Caco-2 (cell line): ENCODE measurements at regions not wholly inside any gene's neighbourhood (a gene's known extent, or its start where the extent isn't known, plus 50 kb on each side); places are given as distances from the start of the nearest gene placed in this dataset.

Experiments
- BruUV-seq: library from RNA; stranded (reverse); fragments of 400-500 nt; replicated peaks from 2 replicates; lab custom pipeline; 2021; lab: Mats Ljungman, UMichigan
- CTCF ChIA-PET: fragments of 300-600 bp; sonication (Branson Sonifier 250); formaldehyde crosslinking; loops from one replicate; lab custom pipeline; 2022; ENCODE audit warnings: antibody characterized with exemption; lab: Charles Lee
- POLR2A ChIA-PET: fragments of 300-600 bp; sonication (Branson Sonifier 250); formaldehyde crosslinking; loops from one replicate; lab custom pipeline; 2022; ENCODE audit warnings: antibody characterized with exemption; lab: Charles Lee
- DNase-seq, 2 experiments: peaks; one replicate each; pipeline versions ENCODE4 v3.0.0 to v3.0.0-alpha.2; 2020 to 2022
- H3K27me3 ChIP-seq: replicated peaks from 2 replicates; pipeline ENCODE4 v1.6.0; 2011; ENCODE audit warnings: low read length; ENCODE audit not compliant: control insufficient read depth, insufficient read depth
- H3K36me3 ChIP-seq: 2 replicates; pipeline ENCODE4 v1.5.1; 2011; ENCODE audit warnings: low read length; ENCODE audit not compliant: control insufficient read depth, insufficient read depth
- H3K4me1 ChIP-seq: fragments of 250-450 bp; sonication (Bioruptor Pico); 2 replicates; pipeline ENCODE4 v1.5.1; 2020; ENCODE audit warnings: mild to moderate bottlenecking
- H3K4me3 ChIP-seq: 2 replicates; pipeline ENCODE4 v1.5.1; 2011; ENCODE audit warnings: low read depth, mild to moderate bottlenecking, control low read depth, low read length
- H3K9me3 ChIP-seq: fragments of 250-450 bp; sonication (Bioruptor Pico); 2 replicates; pipeline ENCODE4 v1.5.1; 2020; ENCODE audit warnings: mild to moderate bottlenecking, moderate library complexity
- H3K27ac Mint-ChIP-seq: one replicate; pipeline ENCODE4 v1.8.0; 2022; ENCODE audit warnings: mixed read lengths; ENCODE audit not compliant: unreplicated experiment
- H3K27me3 Mint-ChIP-seq: one replicate; pipeline ENCODE4 v1.8.0; 2022; ENCODE audit warnings: mixed read lengths; ENCODE audit not compliant: insufficient read depth, unreplicated experiment
- H3K36me3 Mint-ChIP-seq: one replicate; pipeline ENCODE4 v1.8.0; 2022; ENCODE audit warnings: mild to moderate bottlenecking, mixed read lengths; ENCODE audit not compliant: insufficient read depth, unreplicated experiment
- H3K4me1 Mint-ChIP-seq: one replicate; pipeline ENCODE4 v1.8.0; 2022; ENCODE audit warnings: low read depth, mixed read lengths; ENCODE audit not compliant: unreplicated experiment
- H3K4me3 Mint-ChIP-seq: one replicate; pipeline ENCODE4 v1.8.0; 2022; ENCODE audit warnings: mild to moderate bottlenecking, moderate library complexity, mixed read lengths; ENCODE audit not compliant: unreplicated experiment
- H3K9me3 Mint-ChIP-seq: one replicate; pipeline ENCODE4 v1.8.0; 2022; ENCODE audit warnings: mixed read lengths; ENCODE audit not compliant: unreplicated experiment
- CTCF ChIP-seq, 2 experiments: fragments of 200-600 bp in 1 of 2; IDR thresholded peaks; 1 replicate in 1 of 2; 2 replicates in 1 of 2; pipeline versions ENCODE4 v1.5.1 to v1.8.0; 2011 to 2022; ENCODE audit warnings: antibody characterized with exemption in 1 of 2, control low read depth in 1 of 2, inconsistent platforms in 1 of 2, low read depth in 1 of 2, low read length in 1 of 2, mild to moderate bottlenecking in 1 of 2, moderate library complexity in 1 of 2; ENCODE audit not compliant: insufficient read depth in 1 of 2, severe bottlenecking in 1 of 2, unreplicated experiment in 1 of 2
- intact Hi-C: fragments of 100-400 bp; cut with micrococcal nuclease; formaldehyde crosslinking; loops from one replicate; pipeline ENCODE4 v1.10.0; 2022; ENCODE audit not compliant: unreplicated experiment

GRCh38 chr2:238696786-238697185, 151.1 kb upstream of the TWIST2 start:
- ChIA-PET CTCF (no interaction called here), POLR2A (no interaction called here)
- H3K27me3 ChIP-seq = no peaks in the 10 kb centered on the region
- no peaks in the 10 kb centered on the region for H3K36me3 ChIP-seq
- peaks cover 11% of the 10 kb centered on the region for H3K4me1 ChIP-seq
- no TSS peak for BruUV-seq
- no peak for DNase-seq
- no peaks in the 10 kb centered on the region for H3K9me3 Mint-ChIP-seq
- intact Hi-C loops = no loop called here
- no peak overlapping the region for H3K4me3 Mint-ChIP-seq
- H3K9me3 ChIP-seq = no peaks in the 10 kb centered on the region
- no peak overlapping the region for H3K27ac Mint-ChIP-seq
- no peaks in the 10 kb centered on the region for H3K27me3 Mint-ChIP-seq
- H3K36me3 Mint-ChIP-seq = no peaks in the 10 kb centered on the region
- no peak overlapping the region for H3K4me3 ChIP-seq
- H3K4me1 Mint-ChIP-seq = no peaks in the 10 kb centered on the region
- TF ChIP-seq CTCF (IDR thresholded peaks at IDR 0.05; ENCODE audit: insufficient read depth in 1 of 2, low read depth in 1 of 2, low read length in 1 of 2, severe bottlenecking in 1 of 2, unreplicated experiment in 1 of 2) = no peak

- Histone ChIP-seq H3K36me3 (no peaks in the 10 kb centered on the region), H3K27me3 (no peaks in the 10 kb centered on the region), H3K4me1 (peaks cover 11% of the 10 kb centered on the region), H3K9me3 (no peaks in the 10 kb centered on the region), H3K4me3 (no peak overlapping the region)
- DNase-seq = no peak
- POLR2A ChIA-PET = no interaction called here
- TF ChIP-seq CTCF (IDR thresholded peaks at IDR 0.05; ENCODE audit: insufficient read depth in 1 of 2, low read depth in 1 of 2, low read length in 1 of 2, severe bottlenecking in 1 of 2, unreplicated experiment in 1 of 2) = no peak
- no peak overlapping the region for H3K4me3 Mint-ChIP-seq
- no peak overlapping the region for H3K27ac Mint-ChIP-seq
- CTCF ChIA-PET = no interaction called here
- no peaks in the 10 kb centered on the region for H3K4me1 Mint-ChIP-seq
- no TSS peak for BruUV-seq
- H3K27me3 Mint-ChIP-seq = no peaks in the 10 kb centered on the region
- H3K36me3 Mint-ChIP-seq = no peaks in the 10 kb centered on the region
- intact Hi-C loops = no loop called here
- H3K9me3 Mint-ChIP-seq = no peaks in the 10 kb centered on the region
These were observed 150.5 kb upstream of the TWIST2 start for GRCh38 chr2:238697193-238698071.

- no peaks in the 10 kb centered on the region for H3K4me1 Mint-ChIP-seq
- DNase-seq = no peak
- H3K9me3 ChIP-seq = no peaks in the 10 kb centered on the region
- H3K4me3 ChIP-seq = no peak overlapping the region
- H3K27ac Mint-ChIP-seq = no peak overlapping the region
- no peaks in the 10 kb centered on the region for H3K36me3 Mint-ChIP-seq
- no peaks in the 10 kb centered on the region for H3K36me3 ChIP-seq
- H3K27me3 ChIP-seq = no peaks in the 10 kb centered on the region
- ChIA-PET CTCF (no interaction called here), POLR2A (no interaction called here)
- H3K27me3 Mint-ChIP-seq = peaks cover 2% of the 10 kb centered on the region
- no peak overlapping the region for H3K4me3 Mint-ChIP-seq
- no peak for TF ChIP-seq CTCF (IDR thresholded peaks at IDR 0.05; ENCODE audit: insufficient read depth in 1 of 2, low read depth in 1 of 2, low read length in 1 of 2, severe bottlenecking in 1 of 2, unreplicated experiment in 1 of 2)
- H3K9me3 Mint-ChIP-seq = no peaks in the 10 kb centered on the region
- BruUV-seq = no TSS peak
- intact Hi-C loops = no loop called here
- peaks cover 11% of the 10 kb centered on the region for H3K4me1 ChIP-seq
These were observed 149.9 kb upstream of the TWIST2 start for GRCh38 chr2:238698072-238698352.
